GM18867 (cell line): ENCODE measurements at regions not wholly inside any gene's neighbourhood (a gene's known extent, or its start where the extent isn't known, plus 50 kb on each side); places are given as distances from the start of the nearest gene placed in this dataset.

Source experiments
- ATAC-seq: cut with Tn5 transposase; IDR thresholded peaks from one replicate; pipeline ENCODE4 v1.9.1; 2021; ENCODE audit warnings: mild to moderate bottlenecking, moderate library complexity; ENCODE audit not compliant: unreplicated experiment

DNA sequence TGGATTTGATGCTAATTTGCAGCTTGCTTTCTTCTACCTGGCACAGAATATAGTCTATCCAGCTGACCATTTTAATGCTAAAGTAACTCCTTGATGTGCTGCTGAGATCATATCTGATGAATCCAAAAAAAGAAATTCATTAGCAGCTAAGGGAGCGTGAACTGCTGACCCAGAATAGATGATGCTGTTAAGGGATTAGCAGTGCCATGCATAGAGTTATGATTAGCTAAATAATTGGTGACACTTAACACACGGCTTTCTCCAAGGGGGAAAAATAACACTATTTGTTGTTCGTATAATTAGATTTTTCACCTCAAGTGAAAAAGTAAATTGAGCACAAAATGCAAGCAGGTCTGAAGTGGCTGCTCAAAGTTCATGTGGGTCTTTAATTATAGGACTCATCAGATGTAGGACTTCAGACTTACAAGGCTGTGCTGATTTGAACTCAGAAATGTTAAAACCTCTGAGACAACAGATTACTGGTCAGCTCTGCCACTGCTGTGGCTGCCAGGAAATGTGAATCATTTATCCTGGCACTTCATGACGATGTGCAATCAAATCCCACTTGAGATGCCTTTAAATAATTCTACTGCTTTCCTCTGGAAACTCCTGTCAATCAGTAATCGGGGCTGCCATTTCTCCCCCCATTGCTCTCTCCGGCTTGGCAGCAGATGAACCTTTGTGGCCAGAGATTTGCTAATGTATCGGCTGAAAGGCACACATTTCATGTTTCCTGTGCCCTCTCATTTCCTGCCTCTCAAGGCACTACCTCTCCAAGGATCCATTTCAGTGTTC is 291.6 kb upstream of the C9orf72 start:
- no peak for ATAC-seq

- ATAC-seq = no peak
Observed at GRCh38 chr9:27866741-27867140, 293.5 kb upstream of the C9orf72 start.

DNA sequence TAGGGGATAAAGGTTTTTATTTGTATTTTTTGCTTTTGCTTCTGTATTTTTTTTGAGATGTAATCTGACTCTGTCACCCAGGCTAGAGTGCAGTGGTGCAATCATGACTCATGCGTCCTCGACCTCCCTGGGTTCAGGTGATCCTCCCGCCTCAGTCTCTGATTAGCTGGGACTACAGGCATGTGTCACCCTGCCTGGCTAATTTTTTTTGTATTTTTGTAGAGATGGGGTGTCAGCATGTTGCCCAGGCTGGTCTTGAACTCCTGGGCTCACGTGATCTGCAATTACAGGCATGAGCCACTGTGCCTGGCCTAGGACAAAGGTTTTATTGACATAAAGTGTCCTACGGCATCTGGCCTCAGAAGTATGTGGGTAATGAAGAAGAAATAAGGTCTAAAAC is 297.1 kb upstream of the C9orf72 start:
- no peak for ATAC-seq

GRCh38 chr9:27880156-27880555 is 306.9 kb upstream of the C9orf72 start:
- no peak for ATAC-seq

DNA sequence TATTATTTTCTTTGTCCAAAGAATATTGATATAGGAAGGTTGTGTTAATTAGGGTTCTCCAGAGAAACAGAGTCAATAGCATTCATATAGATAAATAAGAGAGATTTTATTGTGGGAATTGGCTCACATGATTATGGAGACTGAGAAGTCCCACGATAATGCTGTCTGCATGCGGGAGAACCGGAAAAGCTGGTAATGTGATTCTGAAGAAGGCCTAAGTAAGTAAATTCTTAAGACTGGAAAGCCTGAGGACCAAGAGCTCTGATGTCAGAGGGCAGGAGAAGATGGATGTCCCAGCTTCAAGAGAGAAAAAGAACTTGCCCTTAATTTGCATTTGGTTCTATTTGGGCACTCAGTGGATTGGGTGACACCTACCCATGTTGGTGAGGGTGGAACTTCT is 307.4 kb upstream of the C9orf72 start:
- no peak for ATAC-seq

GRCh38 chr9:27888661-27889295 is 315.5 kb upstream of the C9orf72 start:
- peak; percentile 100 for ATAC-seq

DNA sequence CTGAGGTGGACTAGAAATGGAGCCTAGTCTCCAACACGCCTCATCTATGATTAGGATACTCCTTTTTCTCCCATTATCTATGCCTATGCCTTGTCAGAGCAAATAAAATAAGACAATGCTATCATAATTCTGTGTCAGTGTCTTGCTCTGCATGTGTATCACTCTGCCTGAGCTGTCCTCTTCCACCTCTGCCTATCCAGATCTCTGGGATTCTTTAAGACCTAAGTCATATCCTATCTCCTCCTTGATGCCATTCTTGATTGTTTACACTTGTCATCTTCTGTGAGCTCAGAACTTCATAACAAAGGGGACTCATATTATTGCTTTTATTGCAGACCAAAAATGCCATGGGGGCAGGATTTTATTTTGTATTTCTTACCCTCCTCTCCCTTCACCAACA is 351.2 kb upstream of the C9orf72 start:
- no peak for ATAC-seq

DNA sequence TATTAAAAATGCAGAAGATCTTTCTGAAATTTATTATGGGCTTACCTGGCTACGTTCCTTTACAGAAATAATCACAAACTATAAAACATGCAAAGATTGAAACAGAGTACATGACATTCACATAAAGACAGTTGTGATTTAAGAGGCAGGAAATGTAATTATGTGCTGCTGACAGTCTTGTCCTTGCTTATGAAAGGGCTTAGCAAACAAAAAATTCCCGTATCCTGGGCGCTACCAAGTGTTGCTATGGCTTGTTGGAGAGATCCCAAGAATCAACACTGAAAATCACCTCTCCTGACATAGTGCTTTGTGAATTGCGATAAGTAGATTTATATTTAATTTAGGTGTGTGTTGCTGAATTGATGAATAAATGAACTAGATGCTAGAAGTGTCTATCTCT is 352.5 kb upstream of the C9orf72 start:
- no peak for ATAC-seq

- ATAC-seq = no peak
Observed at GRCh38 chr9:27929841-27930240, 356.6 kb upstream of the C9orf72 start.

DNA sequence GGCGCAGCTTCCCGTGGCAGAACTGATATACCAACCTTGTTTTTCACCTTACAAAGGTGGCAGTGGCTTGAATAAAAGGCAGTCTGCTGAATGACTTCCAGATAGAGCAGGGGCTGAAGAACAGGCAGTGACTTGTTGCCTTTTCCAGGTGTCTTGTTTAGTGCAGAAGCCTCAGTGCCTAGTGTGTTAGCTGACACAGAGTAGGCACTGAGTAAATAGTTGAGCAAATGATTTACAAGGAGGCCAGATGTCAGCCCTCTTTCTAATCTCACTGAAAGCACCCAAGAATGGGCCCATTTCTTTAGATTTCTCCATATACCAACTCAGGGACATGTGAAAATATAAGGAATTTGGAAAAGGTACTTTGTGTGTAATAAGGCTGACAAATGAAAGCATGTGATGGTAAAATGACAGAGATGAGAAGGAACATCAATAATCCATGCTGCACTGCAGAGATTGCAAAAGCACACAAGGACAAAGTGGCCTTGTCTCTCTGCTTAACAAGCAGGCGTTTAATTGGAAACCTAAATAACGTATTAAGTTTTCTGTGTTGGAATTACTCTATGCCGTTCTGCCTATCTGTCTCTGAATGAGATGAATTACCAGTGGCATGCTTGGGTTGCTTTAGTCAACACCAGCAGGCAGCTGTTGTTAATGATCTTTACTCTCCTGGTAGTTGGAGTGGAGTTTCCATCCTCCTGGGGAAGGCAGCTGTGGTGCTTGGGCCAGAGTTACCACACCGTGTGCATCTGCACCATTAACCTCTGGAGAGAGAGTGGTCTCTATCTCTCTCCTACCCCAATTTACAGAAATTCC is 360.1 kb upstream of the C9orf72 start:
- no peak for ATAC-seq

DNA sequence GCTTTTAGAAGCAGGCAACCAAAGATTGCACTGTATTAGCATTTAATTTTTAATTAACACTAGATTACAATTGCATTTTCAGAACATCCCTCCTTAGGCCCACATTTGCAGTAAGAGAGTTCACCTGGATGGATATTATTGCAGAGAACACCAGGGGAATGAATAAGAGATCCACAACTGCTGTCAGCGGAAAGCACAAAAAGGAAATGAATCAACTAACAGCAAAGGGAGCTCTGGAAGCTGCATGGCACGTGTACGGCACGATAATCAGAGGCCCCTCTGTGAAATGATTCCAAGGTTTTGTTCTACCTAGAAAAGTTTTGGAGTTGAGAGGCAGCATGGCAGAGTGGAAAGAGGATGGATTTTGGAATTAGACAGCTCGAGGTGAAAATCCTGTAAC is 361.2 kb upstream of the C9orf72 start:
- no peak for ATAC-seq

- ATAC-seq = peak; percentile 32
Observed at GRCh38 chr9:27939186-27939585, 365.9 kb upstream of the C9orf72 start.

DNA sequence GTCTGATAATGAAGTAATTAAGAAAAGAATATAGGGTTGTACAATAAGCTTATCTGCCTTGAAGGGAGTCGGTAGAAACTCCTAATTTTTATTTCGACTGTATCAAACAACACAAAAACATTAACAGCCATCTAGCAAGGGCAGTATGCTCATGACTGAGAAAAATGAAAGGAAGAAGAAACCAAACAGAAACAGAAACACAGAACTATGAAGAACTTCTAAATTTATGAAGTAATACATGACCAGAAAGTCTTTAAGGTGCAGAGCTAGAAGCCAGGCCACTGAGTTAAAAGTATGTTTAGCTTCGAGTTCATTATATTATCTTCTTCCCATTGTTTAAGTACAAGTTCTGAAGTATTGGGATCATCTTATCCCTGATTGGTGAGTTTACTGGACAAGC is 367.3 kb upstream of the C9orf72 start:
- peak; percentile 73 for ATAC-seq

DNA sequence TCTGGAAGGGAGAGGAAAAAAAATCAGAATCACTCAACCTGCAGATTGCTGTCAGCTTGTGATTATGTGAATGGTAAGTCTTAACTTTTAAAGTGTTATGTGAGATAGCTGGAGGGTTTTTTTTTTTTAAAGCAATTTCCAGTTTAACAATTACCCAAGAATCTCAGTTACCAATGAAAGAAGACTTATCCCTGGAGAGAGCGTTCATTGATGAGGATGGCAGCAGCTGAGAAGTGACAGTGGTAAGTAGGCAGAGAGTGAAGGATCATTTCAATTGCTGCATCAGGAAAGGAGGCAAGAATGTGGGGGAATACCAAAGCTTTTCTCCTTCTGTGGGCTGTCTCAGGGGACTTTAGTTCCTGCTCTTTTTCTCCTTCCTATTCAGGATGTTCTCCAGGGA is 370.2 kb upstream of the C9orf72 start:
- ATAC-seq = no peak

DNA sequence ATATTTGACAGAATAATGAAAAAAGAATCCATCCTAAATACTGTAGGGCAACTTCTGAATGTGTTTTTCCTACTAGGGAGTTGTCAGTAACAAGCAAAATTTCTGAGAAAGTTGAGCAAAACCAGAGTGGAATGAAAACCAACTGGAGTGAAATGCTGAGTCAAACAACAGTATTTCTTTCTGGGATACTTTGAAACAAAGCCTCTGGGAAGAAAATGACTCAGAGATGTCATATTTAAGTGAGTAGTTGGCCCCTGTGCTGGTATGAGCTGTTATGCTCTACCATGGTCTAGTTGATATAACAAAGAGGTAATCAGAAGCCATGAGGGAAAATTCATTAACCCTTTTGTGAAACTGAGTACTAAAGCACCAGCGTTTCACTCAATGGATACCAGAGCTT is 372.1 kb upstream of the C9orf72 start:
- ATAC-seq = no peak

GRCh38 chr9:27950382-27950781 is 377.1 kb upstream of the C9orf72 start:
- no peak for ATAC-seq

GRCh38 chr9:27954858-27955257 is 381.6 kb upstream of the C9orf72 start:
- ATAC-seq = no peak

GRCh38 chr9:27963836-27964235 is 390.6 kb upstream of the C9orf72 start:
- ATAC-seq = no peak

- no peak for ATAC-seq
Observed at GRCh38 chr9:27967210-27967609, 393.9 kb upstream of the C9orf72 start.

DNA sequence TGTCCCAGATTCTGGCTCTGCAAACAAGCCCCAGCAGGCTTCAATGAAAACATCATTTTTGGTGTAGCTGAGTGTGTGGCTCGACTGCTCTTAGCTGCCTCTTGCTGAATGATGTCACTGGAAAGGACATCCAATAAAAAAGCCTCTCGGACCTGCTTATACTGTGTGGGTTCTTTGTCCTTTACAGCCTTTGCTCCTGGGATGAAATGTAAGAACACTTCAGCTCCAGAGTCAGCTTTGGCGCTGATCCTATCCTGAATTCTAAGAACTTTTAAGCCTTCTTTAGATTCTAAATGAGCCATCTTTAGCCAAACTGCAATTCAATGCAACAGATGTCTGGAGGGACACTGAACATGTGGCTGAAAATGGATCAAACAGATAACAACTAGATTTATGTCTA is 404.6 kb upstream of the C9orf72 start:
- ATAC-seq = no peak

GRCh38 chr9:27985714-27986113 is 412.4 kb upstream of the C9orf72 start:
- ATAC-seq = no peak

- ATAC-seq = peak; percentile 97
Observed at GRCh38 chr9:27990524-27990923, 417.2 kb upstream of the C9orf72 start.
